ENCODE measurements at regions not wholly inside any gene's neighbourhood (a gene's known extent, or its start where the extent isn't known, plus 50 kb on each side); places are given as distances from the start of the nearest gene placed in this dataset.
"Not testable (repeated sequence)": the region's sequence is repeated elsewhere in the genome, so short reads cannot be mapped to it uniquely, and the experiment has no call there.

GRCh38 chrX:35416782-35417181 lies 381.4 kb upstream of the MAGEB16 start:
- no peak for TF ChIP-seq ZFX (IDR thresholded peaks at IDR 0.05; ENCODE audit: borderline replicate concordance)
- TF ChIP-seq, protein P1, sequence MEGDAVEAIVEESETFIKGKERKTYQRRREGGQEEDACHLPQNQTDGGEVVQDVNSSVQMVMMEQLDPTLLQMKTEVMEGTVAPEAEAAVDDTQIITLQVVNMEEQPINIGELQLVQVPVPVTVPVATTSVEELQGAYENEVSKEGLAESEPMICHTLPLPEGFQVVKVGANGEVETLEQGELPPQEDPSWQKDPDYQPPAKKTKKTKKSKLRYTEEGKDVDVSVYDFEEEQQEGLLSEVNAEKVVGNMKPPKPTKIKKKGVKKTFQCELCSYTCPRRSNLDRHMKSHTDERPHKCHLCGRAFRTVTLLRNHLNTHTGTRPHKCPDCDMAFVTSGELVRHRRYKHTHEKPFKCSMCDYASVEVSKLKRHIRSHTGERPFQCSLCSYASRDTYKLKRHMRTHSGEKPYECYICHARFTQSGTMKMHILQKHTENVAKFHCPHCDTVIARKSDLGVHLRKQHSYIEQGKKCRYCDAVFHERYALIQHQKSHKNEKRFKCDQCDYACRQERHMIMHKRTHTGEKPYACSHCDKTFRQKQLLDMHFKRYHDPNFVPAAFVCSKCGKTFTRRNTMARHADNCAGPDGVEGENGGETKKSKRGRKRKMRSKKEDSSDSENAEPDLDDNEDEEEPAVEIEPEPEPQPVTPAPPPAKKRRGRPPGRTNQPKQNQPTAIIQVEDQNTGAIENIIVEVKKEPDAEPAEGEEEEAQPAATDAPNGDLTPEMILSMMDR (IDR thresholded peaks at IDR 0.05): no peak
- H3K27ac ChIP-seq: no peak overlapping the region

- TF ChIP-seq ZFX (IDR thresholded peaks at IDR 0.05; ENCODE audit: borderline replicate concordance): no peak
- TF ChIP-seq, protein P1 (IDR thresholded peaks at IDR 0.05): no peak
- H3K27ac ChIP-seq: no peak overlapping the region
Observed at GRCh38 chrX:35432056-35432455, 366.1 kb upstream of the MAGEB16 start.

- H3K27ac ChIP-seq: no peak overlapping the region
- TF ChIP-seq ZFX (IDR thresholded peaks at IDR 0.05; ENCODE audit: borderline replicate concordance): no peak
- TF ChIP-seq, protein P1 (IDR thresholded peaks at IDR 0.05): no peak
Observed at GRCh38 chrX:35439034-35439660, 359.0 kb upstream of the MAGEB16 start.

DNA sequence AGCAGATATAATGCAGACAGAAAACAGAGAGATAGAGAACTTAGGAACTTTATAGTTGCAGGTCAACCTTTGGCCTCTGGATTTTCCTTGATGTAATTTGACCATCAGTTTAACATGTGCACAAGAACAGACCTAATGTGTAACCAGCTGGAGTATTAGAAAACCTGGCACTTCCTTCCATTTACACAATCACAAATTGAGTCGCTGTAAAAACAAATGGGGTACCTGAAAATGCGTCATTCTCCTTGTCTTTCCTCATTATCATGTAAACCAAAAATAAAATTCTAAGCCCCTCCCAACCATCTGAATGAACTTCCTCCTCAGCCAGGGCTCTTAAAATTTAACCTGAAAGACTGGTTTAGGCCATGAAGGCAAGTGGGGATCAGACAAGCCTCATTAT lies 358.4 kb upstream of the MAGEB16 start:
- TF ChIP-seq, protein P1 (IDR thresholded peaks at IDR 0.05): no peak
- TF ChIP-seq ZFX (IDR thresholded peaks at IDR 0.05; ENCODE audit: borderline replicate concordance): no peak
- H3K27ac ChIP-seq: no peak overlapping the region

DNA sequence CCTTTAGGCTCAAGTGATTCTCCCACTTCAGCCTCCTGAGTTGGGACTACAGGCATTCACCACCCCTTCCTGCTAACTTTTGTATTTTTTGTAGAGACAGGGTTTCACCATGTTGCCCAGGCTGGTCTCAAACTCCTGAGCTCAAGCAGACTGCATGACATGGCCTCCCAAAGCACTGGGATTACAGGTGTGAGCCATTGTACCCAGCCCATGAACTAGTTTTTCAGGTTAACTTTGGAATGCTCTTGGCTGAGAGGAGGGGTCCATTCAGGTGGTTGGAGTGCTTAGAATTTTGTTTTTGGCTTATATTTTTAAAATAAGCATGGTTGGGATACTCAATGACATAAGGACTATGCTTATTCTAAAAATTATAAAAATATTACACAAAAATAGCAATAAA lies 355.7 kb upstream of the MAGEB16 start:
- TF ChIP-seq, protein P1 (IDR thresholded peaks at IDR 0.05): no peak
- TF ChIP-seq ZFX (IDR thresholded peaks at IDR 0.05; ENCODE audit: borderline replicate concordance): no peak

DNA sequence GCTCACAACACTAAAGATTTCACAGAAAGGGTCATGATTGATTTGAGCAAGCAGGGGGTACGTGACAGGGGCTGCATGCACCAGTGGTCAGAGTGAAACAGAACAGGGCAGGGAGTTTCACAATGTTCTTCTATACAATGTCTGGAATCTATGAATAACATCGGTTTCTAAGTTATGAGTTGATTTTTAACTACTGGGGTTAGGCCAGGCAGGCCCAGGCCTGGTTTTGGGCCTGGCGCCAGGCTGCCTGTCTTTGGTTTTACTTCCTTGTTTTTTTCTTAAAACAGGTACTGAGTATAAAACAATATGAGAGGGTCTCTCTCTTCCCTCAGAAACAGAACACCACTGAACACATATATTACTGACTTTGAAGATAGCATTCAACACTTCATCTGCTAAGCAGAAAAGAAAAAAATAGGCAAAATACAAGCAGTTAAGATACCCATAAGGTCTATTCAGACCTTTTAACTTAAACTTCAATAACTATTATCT lies 355.0 kb upstream of the MAGEB16 start:
- H3K27ac ChIP-seq: not testable (repeated sequence)

More for the DNA sequence above, 355.7 kb upstream of the MAGEB16 start:
- H3K27ac ChIP-seq: no peak overlapping the region

GRCh38 chrX:35444671-35445355 lies 353.3 kb upstream of the MAGEB16 start:
- TF ChIP-seq, protein P1 (IDR thresholded peaks at IDR 0.05): no peak
- no peak for TF ChIP-seq ZFX (IDR thresholded peaks at IDR 0.05; ENCODE audit: borderline replicate concordance)
- no peak overlapping the region for H3K27ac ChIP-seq

Measured in 22Rv1 (cell line).